ENCODE measurements at regions not wholly inside any gene's neighbourhood (a gene's known extent, or its start where the extent isn't known, plus 50 kb on each side); places are given as distances from the start of the nearest gene placed in this dataset.

DNA sequence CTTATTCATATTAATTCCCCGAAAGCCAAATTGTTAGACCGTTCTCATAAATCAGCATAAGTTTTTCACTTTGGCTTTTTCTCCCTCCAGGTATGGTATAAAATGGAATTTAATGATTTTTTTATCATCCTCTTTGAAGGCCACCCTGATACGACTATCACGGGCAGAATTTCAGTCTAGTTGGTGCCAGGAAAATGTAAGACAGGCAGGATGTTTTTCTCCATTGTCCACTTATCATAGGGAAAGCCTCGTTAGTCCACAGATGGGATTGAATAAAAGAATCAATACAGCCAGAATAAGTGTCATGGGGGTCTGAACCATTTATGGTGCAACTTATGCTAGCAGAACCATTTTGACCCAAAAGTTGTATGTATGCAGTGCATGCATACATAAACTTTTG is 566.0 kb upstream of the ARGLU1 start:
- no peak for DNase-seq

DNA sequence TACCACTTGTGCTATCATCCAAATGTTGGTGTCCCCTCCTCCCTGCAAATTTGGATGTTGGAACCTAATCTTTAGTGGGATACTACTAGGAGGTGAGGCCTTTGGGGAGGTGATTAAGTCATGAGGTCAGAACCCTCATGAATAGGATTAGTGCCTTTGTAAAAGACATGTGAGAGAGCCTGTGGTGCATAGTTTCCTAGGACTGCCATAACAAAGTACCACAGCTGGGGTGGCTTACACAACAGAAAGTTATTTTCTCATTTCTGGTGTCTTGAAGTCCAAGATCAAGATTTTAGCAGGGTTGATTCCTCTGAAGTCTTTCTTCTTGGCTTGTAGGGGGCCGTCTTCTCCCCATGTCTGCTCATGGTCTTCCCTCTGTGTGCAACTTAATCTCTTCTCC is 562.6 kb upstream of the ARGLU1 start:
- no peak for DNase-seq

- no peak for DNase-seq
Measured at GRCh38 chr13:107124730-107125129, 556.8 kb upstream of the ARGLU1 start.

DNA sequence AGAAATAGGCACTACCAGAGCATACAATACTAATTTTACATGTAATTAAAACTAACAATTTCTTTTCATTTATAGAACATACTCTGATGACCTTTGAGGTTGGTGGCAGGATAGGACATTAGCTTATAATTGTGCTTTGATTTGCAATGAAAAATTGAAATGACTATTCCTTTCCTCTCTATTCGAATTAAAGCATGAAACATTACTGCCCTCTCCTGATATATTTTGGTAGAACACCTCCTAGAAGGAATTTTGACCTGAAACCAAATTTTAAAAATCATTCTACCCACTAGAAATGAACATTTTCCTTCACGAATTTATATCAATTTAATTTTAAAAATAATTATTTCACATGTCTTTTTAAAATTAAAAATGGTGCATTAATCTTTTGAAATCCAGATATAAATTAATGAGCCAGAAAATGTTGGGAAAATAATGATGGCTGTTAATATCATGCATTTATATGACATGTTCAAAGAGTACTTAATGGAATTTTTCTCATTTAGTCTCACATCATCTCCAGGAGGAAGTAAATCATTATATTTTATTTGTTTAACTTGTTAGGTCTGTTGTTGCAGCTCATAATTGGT is 556.3 kb upstream of the ARGLU1 start:
- peak; percentile 16 for DNase-seq

DNA sequence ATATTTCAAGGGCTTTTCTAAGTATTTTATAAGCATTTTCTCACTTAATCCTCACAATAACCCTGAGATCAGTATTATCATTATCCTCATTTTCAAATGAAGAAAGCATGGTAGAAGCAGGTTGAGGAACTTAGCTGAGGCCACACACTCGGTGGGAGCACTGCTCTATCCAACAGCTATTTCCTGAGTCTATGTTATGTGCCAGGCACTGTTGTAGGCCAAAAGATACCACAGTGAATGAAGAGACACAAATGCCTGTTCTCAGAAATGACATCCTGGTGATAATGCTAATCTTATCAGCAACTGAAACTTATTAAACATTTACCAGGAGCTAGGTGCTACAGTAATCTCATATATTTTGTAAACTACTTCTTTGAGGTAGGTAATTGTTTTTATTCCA is 553.9 kb upstream of the ARGLU1 start:
- DNase-seq: no peak

DNA sequence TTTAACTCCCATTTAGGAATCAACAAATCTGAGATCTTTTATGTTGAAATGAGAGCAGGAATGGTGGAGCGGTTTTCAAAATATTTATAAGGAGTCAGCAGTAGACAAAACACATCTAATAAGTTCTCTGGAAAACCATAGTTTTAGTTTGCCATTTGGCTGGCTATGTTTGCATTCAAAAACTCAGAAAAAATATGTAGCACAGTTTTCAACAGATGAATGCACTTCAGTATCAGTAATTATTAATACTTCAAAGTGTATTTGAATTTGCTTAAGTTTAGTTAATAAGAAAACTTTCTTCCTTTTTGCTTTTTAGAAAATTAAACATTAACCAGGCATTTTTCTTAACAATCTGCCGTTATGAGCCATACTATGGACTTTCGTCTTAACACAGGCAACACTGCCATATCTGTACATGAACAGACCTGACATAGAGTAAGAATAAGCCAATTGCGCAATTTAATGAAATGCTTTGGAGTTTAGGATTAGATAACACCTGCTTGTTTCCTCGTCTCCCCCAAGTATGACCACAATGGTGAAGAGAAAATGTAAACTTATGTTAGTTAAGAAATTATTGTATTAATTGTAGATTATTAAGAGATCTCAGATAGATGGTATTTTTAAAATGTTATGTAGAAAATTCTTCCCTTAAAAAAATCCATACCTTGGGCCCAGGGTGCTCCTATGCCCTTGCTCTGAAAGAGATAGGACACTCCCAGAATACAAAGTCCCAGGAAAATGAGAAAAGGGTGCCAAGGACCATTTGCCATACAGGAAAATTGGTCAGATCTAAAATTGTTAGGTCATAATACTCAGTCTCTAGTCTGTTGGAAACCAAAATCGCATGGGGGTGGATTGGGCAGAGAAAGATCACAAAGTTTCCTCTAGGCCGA is 552.3 kb upstream of the ARGLU1 start:
- DNase-seq: no peak

GRCh38 chr13:107118506-107118905 is 550.6 kb upstream of the ARGLU1 start:
- DNase-seq: no peak

DNA sequence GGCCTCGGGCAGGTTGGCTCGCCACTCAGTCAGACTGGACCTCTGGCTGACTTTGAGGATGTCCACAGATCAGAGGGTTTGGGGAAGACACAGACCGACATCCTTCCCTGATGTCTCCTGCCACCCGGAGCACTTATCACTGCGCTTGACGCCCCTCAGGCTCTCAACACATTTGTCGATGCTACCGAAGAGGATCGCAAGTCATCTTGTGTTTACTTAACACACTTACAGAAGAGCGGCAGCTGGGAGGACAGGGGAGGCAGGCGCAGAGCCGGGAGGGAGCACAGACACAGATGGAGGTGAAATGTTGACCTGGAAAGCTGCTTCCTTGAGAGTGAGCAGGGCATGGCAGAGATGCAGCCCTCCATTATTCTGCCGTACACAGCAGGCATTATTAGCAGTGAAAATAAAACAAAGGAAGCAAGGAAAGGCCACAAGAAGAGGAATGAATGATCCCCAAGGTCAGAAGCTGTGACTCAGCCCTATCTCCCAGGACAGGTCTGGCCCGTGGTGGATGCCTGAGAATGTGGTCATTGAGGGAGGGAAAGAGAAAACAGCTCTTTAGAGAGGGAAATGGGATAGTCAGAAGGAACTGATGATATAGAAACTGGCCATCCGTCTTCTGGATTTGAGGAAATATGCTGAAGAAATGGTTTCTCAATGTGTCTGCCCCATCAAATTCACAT is 549.5 kb upstream of the ARGLU1 start:
- DNase-seq: no peak

- DNase-seq: no peak
Measured at GRCh38 chr13:107113387-107113786, 545.5 kb upstream of the ARGLU1 start.

DNA sequence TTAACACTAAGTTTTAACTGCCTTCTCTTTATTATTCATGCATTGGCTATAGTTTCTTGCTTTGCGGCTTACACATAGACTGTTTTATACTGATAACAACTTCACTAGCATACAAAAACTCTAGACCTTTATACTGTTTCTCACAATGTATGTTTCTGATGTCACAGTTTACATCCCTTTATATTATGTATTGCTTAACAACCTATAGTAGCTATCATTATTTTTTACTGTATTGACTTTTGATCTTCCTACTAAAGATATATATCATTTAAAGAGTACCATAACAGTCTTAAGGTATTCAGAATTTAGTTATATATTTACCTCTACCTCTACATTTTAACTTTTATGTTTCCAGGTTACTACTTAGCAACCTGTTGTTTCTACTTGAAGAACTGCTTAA is 543.3 kb upstream of the ARGLU1 start:
- no peak for DNase-seq

DNA sequence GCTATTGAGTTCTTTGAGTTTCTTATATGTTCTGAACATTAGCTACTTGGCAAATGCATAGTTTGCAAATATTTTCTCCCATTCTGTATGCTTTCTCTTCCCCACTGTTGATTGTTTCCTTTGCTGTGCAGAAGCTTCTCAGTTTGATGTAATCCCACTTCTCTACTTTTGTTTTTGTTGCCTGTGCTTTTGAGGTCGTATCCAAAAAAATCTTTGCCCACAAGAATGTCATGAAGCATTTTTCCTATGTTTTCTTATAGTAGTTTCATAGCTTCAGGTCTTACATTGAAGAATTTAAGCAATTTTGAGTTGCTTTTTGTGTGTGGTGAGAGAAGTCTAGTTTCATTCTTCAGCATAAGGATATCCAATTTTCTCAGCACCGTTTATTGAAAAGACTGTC is 536.7 kb upstream of the ARGLU1 start:
- no peak for DNase-seq

GRCh38 chr13:107102676-107103075 is 534.7 kb upstream of the ARGLU1 start:
- no peak for DNase-seq

- no peak for DNase-seq
Measured at GRCh38 chr13:107099661-107100060, 531.7 kb upstream of the ARGLU1 start.

DNA sequence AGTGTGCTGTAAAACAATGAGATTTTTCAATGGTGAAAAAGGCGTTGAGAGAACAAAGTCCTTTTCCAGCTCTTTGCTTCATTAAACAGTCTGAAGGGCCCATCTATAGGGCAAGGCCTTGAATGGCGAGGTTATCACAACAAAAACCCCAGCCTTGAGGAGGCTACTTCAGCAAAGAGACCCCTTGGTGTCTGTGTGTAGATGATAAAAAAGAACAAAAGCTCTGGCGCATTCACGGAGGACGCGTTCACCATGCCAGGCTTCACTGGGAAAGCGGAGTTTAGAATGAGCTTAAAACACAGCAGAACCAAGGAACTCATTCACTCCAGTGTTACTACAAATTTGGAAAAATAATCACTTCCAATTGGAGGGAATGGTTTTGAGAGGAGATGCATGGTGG is 530.0 kb upstream of the ARGLU1 start:
- no peak for DNase-seq

DNA sequence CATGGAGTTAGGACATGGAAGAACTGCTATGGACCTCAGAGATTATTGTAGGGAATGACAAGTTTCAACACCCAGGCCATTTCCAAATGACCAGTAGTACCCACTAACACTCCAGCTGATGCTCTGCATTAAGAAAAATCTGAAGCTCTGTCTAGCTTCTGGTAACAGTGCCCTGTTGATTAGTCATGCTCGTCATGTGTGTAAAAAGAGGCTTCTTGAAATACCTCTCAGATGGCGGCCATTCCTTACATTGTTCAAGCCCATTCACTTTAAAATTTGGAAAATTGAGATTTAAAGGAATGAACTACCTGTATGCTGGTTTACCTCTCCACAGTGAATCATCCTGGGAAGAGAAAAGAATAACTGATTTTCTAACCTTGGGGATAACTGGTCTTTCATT is 527.9 kb upstream of the ARGLU1 start:
- no peak for DNase-seq

- DNase-seq: no peak
Measured at GRCh38 chr13:107091861-107092260, 523.9 kb upstream of the ARGLU1 start.

- DNase-seq: no peak
Measured at GRCh38 chr13:107091428-107091827, 523.5 kb upstream of the ARGLU1 start.

DNA sequence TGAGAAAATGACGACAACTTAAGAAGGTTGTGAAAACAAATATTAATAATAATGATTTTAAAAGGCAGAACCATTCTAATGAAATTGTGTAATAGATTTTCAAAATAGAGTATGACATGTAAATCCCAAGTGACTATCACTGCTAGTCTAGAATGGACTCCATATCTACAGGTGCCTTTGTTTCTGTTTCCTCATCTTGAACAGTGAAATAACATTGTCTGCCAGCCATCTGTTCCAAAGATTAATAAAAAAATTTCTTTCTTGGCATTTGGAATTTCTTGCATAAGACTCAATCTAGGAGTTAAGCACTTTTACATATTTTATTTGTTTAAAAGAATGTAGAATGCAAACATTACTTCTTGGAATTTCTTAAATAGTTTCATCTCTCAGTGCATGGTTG is 520.1 kb upstream of the ARGLU1 start:
- DNase-seq: no peak

DNA sequence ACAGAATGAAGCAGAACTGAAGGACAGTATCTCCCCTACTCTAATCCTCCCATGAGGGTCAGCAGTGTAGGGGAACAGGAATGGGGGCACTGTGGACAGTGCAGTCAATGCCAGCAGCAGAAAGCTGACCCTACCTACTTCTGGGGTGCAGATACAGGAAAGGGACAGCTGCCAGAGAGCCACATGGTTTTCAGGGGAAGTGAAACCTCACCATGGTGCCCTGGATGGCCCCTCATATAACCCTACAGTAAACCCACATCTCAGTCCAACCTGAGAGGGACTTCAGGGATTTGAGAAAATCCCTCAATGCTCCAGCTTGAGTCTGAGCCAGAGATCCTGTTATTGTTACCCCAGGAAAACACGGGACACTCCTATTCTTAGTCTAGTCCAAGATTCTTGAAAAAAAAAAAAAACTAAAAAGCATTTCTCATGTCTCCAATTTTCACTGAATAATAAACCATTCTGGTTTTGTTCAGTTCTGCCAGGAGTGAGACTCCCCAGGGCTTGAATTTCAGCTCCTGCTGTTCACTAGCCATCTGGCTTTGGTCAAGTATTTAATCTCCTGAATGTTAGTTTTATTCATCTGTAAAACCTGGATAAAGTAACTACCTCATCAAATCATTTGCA is 511.6 kb upstream of the ARGLU1 start:
- DNase-seq: no peak

DNA sequence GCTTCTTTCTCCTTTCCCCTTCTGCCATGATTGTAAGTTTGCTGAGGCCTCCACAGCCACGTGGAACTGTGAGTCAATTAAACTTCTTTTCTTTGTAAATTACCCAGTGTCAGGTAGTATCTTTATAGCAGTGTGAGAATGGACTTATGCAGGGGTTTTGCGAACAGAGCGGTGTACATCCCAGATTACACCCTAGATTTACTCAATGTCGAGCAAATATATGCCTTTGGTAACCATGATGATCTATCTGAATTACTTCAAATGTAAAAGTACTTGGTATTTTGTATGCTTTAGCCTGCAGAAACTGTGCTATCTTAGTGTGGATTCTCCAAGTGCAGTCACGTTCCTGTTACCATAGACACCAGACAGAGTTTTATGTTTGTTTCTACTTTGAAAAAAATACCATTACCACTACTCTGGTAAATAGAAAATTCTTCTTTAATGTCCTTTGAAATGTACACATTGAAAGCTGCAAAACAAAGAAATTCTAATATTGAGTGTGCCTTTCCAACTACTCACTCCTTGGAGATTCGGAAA is 510.4 kb upstream of the ARGLU1 start:
- DNase-seq: no peak

DNA sequence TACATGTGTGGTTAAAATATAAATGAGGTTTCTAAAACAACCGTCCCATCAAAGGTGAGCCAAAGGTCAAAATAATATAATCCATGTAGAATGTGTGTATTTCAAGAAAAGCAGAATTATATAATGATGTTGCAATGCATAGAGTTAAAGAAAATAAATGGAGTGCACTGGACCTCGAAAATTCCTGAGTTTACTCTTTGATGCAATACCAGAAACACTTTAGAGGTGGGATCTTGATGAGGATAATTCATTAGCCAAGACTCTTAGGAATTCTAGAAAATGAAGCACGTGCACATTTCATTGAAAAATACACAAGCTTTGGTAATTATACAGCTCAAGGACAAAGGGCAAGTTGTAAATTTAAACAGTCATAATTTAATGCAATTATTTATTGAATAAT is 508.9 kb upstream of the ARGLU1 start:
- no peak for DNase-seq

- DNase-seq: no peak
Measured at GRCh38 chr13:107075576-107075975, 507.6 kb upstream of the ARGLU1 start.

- DNase-seq: no peak
Measured at GRCh38 chr13:107070792-107071191, 502.9 kb upstream of the ARGLU1 start.

Data from NCI-H774 (cell line).